ENCODE measurements at regions not wholly inside any gene's neighbourhood (a gene's known extent, or its start where the extent isn't known, plus 50 kb on each side); places are given as distances from the start of the nearest gene placed in this dataset.
A peak's percentile ranks its signal among the peaks of the same experiment; 100 is the strongest.
"Not testable (repeated sequence)": the region's sequence is repeated elsewhere in the genome, so short reads cannot be mapped to it uniquely, and the experiment has no call there.

DNA sequence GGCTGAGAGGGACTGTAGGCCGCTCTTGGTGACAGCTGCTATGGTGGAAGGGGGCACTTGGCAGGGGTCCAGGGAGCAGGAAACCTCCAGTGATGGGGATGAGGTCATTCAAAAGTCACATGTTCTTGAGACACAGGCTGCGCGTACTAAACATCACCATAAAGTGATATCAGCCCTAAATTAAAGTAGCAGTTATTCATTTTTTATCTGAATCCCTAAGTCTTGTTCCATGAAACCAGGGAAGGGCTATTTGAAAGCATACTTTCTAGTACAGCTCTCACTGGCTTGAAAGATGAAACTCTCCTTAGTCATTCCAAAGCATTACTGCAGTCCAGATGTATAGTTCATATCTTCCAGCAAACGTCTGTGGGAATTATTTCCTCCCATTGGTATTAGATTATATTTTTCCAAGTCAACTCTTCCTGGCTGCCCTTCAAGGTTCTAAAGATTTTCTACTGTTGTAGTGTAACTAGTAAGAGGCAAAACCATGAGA is 373.1 kb downstream of the CD109 start:
- DNase-seq, result no peak

DNA sequence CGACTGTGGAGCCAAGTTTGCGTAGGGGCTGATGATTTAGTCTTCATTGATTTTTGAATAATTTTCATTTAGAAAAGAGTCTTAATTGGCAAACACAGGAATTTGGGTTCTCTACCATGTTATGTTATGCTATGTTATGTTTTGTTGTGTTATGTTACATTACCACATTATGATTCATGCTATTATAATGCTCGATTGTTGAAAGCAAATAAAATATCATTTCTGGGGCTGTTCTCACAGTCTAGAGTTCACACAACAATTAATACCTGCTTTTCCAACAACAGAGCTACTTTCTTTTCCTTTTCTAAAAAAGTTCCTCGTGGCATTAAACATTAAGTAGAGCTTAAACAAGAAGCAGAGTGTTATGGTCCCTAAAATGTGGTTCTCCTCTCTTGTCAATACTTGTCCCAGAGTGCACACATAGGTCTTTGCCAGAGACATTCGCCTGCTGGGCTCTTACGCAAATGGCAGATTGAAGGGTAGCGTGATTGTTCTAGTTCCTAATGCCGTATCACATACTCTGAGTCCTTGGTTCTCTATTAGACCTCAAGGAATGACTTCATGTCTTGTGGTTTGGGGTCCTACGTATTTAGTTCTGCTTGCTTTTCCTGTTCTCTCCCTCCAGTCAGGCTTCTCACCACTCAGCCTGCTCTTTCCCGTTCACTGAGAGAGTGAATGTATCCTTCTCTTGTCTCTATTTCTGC is 370.3 kb downstream of the CD109 start:
- no peak for DNase-seq

DNA sequence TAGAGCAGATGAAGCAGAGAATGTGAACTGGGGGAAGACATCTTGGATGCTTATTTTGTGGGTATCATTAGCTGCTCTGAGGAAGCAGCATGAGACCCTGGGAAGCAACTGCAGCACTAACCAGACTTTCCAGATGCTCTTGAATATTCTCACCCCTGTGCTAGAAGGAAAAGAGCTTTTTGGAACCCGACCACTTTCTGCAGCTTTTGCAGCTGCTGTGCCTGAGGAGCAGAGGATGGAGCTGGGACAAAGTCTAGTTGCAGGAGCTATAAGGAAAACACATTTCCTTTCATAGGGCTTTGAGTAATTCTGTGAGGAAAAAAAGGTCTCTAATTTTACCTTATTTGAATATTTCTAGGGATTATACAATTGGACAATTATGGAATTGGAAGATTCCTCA is 369.7 kb downstream of the CD109 start:
- DNase-seq, result no peak

DNA sequence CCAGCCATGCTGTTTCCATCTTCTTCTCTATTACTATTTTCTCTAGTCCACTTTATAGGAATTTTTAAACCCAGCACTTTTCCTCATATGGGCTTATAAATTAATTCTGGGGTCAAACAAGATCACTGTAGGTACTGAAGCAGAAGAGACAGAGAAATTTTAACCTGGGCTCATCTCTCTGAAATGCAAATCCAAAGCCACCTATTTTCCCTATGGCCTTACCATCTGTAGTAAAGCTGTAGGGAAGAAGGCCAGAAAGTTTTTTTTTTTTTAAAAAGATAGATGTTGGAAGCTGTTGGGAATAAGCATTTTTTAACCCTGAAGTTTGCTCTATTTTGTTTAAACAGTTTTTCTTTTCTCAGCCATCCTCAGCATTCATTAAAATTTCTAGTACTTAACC is 367.4 kb downstream of the CD109 start:
- no peak for DNase-seq

DNA sequence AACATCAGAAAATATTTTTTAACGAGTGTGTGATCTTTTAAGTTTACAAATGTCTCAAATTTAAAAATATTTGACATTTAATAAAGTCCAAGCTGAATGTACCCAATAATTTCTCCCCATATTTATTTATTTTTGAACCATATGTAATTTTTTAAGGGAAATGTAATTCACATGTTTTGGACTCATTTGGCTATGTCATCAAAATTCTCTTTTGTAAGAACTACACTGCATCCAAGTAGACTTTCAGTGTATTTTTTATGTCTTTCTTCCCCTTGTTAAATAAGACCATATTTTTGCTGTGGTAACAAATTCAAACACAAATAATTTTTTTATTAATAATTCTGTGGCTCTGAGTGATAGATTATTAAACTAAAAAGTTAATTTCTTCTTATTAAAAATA is 365.2 kb downstream of the CD109 start:
- no peak for DNase-seq

DNA sequence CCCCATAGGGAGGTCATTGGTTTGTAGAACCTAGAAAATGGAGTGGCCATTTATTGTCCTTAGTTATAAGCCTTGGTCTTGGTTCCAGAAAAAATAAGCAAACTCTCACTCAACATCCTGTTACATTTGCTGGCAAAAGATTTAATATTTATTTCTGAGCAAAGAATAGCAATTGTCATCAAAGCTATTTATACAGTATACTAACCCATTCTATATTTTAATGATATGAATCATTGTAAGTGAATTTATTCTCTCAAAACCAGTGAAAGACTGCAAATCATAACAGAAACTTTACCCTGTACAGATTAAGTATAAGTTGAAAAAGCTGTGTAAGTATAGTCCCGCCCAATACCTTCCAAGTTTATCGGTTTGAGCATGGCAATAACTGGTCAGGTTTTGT is 364.4 kb downstream of the CD109 start:
- no peak for DNase-seq

DNA sequence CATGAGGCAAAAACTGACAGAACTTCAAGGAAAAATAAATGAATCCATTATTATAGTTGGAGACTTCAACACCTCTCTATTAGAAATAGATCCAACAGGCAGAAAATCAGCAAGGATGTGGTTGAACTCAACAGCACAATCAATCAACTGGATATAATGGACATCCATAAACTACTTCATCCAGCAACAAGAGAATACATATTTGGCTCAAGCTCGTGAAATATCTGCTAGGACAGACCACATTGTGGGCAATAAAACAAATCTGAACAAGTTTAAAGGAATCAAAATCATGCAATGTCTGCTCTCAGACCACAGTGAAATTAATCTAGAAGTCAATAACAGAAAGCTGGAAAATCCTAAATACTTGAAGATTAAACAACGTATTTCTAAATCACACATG is 362.6 kb downstream of the CD109 start:
- no peak for DNase-seq

DNA sequence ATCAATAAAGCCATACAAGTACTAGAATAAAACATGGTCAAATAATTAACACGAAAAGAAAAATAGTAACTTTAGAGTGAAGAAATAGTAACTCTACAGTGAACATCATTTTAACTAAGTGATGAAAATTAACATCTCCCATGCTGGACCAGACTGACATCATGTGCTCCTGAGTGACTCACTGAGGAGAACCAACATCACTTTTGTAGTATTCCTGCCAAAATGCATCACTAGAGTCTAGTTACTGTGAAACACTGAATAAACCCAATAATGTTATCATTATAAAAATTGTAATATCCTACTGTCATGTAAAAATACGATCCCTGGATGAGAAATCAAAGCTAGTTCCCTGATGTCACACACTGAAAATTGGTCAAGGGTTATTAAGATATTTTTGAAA is 361.3 kb downstream of the CD109 start:
- no peak for DNase-seq

DNA sequence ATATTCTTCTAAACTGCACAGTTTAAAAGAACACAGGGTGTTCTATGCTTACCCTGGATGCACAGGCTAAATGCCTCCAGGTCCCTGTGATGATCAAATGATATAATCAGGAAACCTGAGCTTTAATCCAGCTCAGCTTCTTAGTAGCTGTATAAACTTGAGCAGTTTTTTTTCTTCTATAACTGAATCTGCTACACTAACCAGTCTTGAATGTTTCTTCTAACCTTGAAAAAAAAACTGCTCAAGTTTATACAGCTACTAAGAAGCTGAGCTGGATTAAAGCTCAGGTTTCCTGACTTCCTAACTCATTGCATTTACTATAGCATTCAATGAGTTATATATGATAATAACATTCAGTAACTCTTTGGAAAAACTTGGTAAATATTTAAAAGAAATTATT is 358.2 kb downstream of the CD109 start:
- no peak for DNase-seq

DNA sequence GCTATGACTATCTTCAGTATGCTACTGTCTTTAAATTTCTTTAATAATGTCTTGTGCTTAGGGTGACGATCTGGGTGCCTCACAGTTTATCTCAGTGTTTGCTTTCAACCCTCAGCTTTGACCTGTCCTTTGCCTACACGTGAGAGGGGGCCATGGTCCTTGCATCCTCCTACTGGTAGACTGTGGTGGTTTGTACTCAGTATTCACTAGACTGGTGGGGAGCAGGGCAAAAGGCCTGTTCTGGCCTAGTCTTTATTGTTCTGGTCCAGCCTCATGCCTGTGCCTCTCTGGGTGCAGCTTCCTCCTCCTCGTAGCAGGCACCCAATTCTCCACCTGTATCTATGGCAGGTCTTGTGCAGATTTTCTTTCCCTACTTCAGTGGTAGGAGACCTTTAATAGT is 354.9 kb downstream of the CD109 start:
- no peak for DNase-seq

DNA sequence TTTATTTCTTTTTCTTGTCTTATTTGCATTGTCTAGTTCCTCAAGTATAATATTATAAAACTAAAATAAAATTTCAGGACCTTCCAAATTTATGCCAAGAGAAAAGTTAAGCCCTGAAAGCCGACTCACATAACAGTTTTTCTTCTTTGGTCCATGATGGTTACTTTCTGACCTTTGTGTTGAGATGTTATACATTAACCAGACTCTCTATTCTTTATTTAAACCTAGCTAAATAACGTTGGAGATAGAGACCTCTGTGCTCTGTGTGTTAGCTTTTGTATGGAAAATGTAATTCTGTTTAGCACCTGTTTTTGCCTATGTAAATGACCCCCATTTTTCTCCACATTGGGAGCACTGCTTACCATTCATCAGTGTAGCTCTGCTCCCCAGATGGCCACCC is 352.4 kb downstream of the CD109 start:
- DNase-seq, result no peak

DNA sequence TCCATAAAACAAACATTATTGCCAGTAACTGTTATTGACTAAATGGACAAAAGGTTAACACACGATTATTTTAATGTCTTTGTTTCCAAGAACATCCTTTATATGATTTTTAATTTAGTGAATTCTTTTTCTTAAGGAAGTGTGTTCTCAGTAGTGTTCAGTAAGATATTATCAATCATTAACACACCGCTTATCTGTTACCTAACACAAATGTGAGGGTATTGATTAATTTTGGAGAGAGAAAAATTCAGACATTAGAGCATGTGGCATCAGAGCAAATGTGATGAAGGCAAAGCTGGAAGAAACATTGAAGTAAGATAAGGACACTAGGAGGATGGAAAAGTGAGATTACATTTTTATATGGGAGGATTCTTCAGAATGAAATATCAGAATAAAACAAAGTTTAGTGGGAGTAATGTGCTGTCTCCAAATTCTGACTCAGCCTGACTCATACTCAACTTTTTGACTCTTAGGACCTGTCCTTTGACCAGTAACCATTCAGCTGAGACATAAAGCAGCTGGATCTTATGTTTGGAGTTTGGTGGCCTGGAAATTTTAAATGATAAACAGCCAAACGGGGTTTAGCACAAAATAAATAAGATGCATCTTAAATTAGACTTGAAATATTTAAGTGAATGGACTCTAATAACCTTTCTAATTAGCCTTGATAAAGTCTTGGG is 348.6 kb downstream of the CD109 start:
- no peak for DNase-seq

DNA sequence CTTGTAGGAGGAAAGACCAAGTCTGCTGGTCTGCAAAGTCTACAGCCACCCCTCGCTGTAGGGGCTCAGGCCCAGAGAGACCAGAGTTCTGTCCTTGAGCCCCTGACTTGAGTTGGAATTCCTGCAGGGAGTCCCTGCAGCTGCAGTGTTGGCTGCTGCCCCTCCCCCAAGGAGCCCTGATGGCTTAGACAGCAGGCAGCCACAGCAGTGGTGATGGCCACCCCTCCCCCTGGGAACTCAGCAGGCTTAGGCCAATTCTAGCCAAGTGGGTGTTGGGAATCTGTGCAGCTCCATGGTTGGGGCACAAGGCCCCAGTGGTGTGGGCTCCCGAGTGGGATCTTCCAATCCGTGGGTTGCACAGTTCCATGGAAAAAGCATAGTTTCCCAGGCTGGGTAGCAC is 345.4 kb downstream of the CD109 start:
- no peak for DNase-seq

DNA sequence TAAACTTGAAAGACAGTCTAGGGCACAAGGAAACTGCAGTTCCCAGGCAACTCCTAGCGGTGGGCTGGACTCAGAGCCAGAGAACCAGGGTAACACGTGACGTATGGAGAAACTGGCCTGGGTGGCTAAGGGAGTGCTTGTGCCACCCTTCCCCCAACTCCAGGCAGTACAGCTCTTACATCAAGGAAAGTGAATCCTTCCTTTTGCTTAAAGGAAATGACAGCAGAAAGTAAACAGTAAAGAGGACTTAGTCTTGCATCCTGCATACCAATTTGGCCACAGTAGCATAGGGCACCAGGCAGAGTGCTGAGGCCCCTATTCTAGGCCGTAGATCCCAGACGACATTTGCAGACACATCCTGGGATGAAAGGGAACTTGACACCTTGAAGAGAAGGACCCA is 322.8 kb downstream of the CD109 start:
- no peak for DNase-seq

DNA sequence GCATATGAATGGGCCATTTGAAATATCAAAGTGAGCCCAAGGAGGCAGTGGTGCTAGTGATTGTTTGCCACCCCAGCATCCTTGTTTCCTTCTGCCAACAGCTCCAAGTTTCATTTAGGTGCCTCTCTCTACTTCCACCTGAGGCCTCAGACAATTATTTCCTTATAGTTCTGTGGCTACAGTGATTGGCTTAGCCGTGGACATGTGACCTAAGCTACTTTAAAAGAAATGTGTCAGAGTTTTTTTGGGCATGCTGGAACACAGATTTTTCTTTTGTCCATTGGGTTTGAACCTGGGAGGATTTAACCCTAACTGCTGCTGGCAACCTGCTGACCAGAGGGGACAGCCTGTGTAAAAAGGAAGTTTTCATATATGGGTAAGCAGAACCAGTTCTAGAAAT is 319.4 kb downstream of the CD109 start:
- DNase-seq, result no peak

DNA sequence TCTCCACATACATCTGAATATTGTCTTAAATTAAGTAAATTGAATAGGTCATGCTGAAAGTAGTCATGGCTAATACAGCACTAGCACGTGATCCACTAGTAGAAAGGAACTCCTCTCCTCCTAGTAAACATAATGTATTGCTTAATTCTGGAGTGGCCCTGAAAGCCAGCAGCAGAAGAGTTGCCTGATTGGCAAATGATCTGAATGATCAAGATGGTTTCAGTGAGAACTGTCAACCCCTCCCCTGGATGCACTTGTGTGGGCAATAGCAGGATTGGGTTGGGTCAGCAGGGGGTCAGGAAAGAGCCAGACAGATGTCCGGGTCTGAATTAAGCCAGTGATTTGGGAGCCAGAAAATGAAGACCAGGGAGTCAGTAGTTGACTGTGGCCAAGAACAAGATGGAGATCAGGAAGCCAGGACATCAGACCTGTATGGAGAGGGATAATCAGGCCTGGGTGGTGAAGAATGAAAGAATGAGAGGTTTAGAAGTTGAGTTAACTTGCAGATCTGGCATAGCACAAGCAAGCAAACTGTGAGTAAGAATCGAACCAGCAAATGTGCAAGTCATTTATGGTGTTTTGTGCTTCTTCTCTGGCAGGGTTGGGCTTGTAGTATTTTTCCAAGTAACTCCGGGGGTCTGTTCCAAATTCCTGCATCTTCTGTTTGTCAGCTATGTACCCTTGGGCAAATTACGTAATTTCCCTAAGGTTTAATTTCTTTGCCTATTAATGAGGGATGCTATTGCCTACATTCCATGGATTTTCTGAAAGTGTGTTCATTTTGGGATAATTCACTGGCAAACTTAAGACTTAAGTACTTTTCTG is 304.9 kb downstream of the CD109 start:
- no peak for DNase-seq

DNA sequence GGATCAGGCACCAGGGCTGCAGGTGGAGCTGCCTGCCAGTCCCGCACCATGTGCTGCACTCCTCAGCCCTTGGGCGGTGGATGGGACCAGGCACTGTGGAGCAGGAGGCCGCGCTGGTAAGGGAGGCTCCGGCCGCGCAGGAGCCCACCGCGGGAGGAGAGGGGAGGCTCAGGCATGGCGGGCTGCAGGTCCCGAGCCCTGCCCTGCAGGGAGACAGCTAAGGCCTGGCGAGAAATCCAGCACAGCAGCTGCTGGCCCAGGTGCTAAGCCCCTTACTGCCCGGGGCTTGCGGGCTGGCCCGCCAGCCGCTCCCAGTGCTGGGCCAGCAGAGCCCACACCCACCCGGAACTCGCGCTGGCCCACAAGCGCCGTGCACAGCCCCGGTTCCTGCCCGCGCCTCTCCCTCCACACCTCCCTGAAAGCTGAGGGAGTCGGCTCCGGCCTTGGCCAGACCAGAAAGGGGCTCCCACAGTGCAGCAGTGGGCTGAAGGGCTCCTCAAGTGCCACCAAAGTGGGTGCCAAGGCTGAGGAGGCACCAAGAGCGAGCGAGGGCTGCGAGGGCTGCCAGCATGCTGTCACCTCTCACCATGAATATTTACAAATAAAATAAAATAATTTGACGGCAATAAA is 294.7 kb downstream of the CD109 start:
- DNase-seq, result not testable (repeated sequence)

DNA sequence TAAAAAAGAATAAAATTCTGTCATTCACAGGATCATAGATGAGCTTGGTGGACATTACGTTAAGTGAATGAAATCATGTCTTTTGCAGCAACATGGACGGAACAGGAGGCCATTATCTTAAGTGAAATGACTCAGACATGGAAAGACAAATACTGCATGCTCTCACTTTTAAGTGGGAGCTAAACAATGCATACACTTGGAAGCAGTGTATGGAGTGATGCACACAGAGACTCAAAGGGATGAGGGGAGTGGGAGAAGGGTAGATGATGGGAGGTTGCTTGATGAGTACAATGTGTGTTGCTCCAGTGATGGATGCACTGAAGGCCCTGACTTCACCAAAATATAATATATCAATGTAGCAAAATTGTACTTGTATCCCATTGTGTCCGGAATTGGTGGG is 293.4 kb downstream of the CD109 start:
- DNase-seq, result no peak

DNA sequence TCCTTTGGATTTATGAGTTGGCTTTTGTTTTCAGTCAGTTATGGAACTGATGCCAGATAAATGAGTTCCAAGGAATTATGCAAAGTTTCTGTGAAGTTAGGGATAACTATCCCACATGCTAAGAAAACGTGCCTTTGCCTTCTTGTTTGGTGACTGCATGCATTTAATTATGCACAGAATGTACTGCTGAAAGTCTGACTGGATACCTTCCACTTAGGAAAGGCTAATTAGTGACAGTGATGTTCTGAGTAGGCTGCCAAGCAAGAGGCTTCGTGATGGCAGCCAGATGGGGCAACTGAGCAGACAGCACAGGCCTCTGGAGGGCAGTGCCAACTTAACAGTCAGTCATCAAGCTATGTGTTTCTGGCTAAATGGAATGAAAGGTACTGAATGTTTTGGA is 289.9 kb downstream of the CD109 start:
- peak; percentile 4 for DNase-seq

DNA sequence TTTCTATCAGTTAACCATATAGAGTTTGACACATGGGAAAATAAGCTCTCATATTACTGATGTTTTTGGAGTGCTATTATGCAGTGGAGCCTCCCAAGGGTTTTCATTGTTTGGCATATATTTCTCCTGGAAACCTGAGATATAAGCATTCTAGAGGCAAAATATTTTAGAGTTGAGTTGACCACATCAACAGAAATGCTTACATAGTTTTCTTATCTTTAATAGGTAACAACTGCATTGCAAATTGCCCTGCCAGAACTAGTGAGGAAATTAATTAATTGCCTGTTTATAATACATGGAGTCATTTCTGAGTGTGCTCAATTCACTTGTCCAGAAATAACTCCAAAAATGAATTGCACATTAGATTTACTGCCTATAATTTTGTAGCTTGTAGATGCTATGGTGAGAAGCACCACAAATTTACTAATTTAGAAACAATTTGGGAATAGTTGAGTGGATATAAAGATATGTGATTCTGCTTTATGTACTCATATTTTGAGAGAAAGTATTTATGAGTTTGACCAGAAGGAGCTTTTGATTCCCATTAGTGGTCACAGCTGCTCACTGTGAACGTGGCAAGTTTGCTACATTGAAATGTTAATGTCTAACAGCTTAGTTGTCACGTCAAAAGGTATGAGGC is 288.7 kb downstream of the CD109 start:
- no peak for DNase-seq

DNA sequence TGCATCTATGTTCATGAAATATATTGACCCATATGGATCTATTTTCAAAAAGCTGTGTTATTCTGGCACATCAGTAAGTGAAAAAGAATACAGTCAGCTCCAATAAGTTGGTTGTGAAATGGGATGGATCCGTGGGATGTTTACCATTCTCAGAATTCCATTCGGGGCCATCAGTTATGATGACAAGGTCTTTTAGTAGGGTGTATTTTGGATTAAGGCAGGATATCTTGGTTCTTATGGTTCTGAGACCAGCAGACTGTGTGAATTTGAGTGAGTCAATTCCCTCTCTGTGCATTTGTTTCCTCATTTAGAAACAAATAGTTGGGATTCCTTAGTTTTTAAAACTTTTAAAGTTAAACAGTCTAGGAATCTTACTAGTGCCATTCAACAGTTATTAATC is 287.4 kb downstream of the CD109 start:
- no peak for DNase-seq

DNA sequence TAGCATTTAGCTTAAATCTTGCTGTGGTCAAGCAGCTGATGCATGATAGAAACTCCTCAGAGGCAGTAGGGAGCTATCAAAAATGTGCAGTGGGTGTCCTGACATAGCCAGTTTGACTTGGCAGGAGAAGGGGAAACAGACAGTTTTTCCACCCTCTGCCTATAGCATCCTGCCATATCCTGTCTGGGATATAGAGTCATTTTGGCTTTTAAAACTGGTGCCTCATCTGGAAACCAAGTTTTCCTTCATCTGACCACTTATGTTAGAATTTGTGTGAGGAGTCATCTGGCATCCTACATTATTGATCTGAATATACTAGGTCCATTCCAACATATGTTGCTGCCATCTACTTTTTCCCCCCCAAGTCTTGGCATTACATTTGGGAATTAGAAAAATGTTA is 284.1 kb downstream of the CD109 start:
- DNase-seq, result no peak

DNA sequence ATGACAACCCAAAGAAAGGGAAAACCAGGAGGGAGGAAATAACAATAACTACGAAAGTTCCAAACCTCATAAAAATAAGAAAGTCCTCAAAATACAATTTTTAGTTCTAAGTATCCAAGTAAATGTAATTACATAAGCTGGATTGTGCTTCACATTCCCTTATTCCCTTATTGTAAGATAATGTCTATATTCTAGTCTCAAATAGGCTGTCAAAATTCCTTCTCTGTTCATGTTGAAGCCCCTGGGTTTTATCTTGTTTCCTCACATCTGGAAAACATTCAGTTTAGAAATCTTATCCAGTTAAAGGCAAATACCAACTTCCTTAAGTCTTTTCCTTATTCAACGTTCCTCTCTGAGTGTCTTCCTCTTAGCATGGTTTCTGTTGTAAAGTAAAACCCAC is 282.3 kb downstream of the CD109 start:
- no peak for DNase-seq
